Activated CD8-positive, alpha-beta memory T cell treated with anti-CD3 and anti-CD28 coated beads, Interleukin-2, amount 50 U/mL, for 24 hours (primary cell): ENCODE measurements at regions not wholly inside any gene's neighbourhood (a gene's known extent, or its start where the extent isn't known, plus 50 kb on each side); places are given as distances from the start of the nearest gene placed in this dataset.

Experiments used
- DNase-seq: peaks from one replicate; pipeline ENCODE4 v3.0.0-alpha.2; 2020; ENCODE audit errors: extremely low read depth

GRCh38 chr11:134800826-134801225 is 388.8 kb upstream of the B3GAT1 start:
- DNase-seq, result no peak

GRCh38 chr11:134800130-134800529 is 388.1 kb upstream of the B3GAT1 start:
- no peak for DNase-seq

- DNase-seq, result no peak
These were observed 387.3 kb upstream of the B3GAT1 start for GRCh38 chr11:134799386-134799785.

GRCh38 chr11:134797411-134798089 is 385.5 kb upstream of the B3GAT1 start:
- no peak for DNase-seq

GRCh38 chr11:134795017-134795416 is 383.0 kb upstream of the B3GAT1 start:
- DNase-seq, result no peak

GRCh38 chr11:134794192-134794591 is 382.1 kb upstream of the B3GAT1 start:
- no peak for DNase-seq

- DNase-seq, result no peak
These were observed 380.6 kb upstream of the B3GAT1 start for GRCh38 chr11:134792677-134793076.

GRCh38 chr11:134792044-134792443 is 380.0 kb upstream of the B3GAT1 start:
- no peak for DNase-seq

GRCh38 chr11:134791102-134791501 is 379.1 kb upstream of the B3GAT1 start:
- no peak for DNase-seq

GRCh38 chr11:134789104-134789503 is 377.1 kb upstream of the B3GAT1 start:
- DNase-seq, result no peak

GRCh38 chr11:134786636-134787035 is 374.6 kb upstream of the B3GAT1 start:
- no peak for DNase-seq

GRCh38 chr11:134785660-134786284 is 373.7 kb upstream of the B3GAT1 start:
- no peak for DNase-seq

- DNase-seq, result no peak
These were observed 373.0 kb upstream of the B3GAT1 start for GRCh38 chr11:134785059-134785458.

- DNase-seq, result no peak
These were observed 372.5 kb upstream of the B3GAT1 start for GRCh38 chr11:134784568-134784967.

GRCh38 chr11:134784046-134784445 is 372.0 kb upstream of the B3GAT1 start:
- DNase-seq, result no peak

- no peak for DNase-seq
These were observed 371.2 kb upstream of the B3GAT1 start for GRCh38 chr11:134783234-134783633.

- DNase-seq, result no peak
These were observed 369.4 kb upstream of the B3GAT1 start for GRCh38 chr11:134781380-134781866.

- DNase-seq, result no peak
These were observed 368.6 kb upstream of the B3GAT1 start for GRCh38 chr11:134780486-134781147.

GRCh38 chr11:134779179-134779578 is 367.1 kb upstream of the B3GAT1 start:
- no peak for DNase-seq

- DNase-seq, result no peak
These were observed 356.4 kb upstream of the B3GAT1 start for GRCh38 chr11:134768463-134768862.

GRCh38 chr11:134765565-134765964 is 353.5 kb upstream of the B3GAT1 start:
- DNase-seq, result no peak

GRCh38 chr11:134764966-134765365 is 352.9 kb upstream of the B3GAT1 start:
- DNase-seq, result no peak

GRCh38 chr11:134764367-134764766 is 352.3 kb upstream of the B3GAT1 start:
- no peak for DNase-seq
